Gastroesophageal sphincter (tissue), 3 donors: ENCODE measurements at regions not wholly inside any gene's neighbourhood (a gene's known extent, or its start where the extent isn't known, plus 50 kb on each side); places are given as distances from the start of the nearest gene placed in this dataset.

ENCODE experiments used
- CTCF ChIP-seq, 4 experiments: fragments of 200-600 bp in 2 of 4; fragments of 450-650 bp in 2 of 4; sonication (generic) in 1 of 4; IDR thresholded peaks; one replicate each; pipeline ENCODE4 v1.5.1; 2017 to 2019; ENCODE audit warnings: antibody characterized with exemption in 4 of 4, mild to moderate bottlenecking in 2 of 4, moderate library complexity in 2 of 4
- EP300 ChIP-seq: sonication (generic); formaldehyde crosslinking; IDR thresholded peaks from one replicate; pipeline ENCODE4 v1.6.1; 2017; ENCODE audit warnings: antibody characterized with exemption, mild to moderate bottlenecking
- POLR2A ChIP-seq, 2 donors: fragments of 450-650 bp; IDR thresholded peaks; one replicate each; pipeline ENCODE4 v1.6.1; 2017; ENCODE audit warnings: antibody characterized with exemption in 2 of 2, mild to moderate bottlenecking in 2 of 2, moderate library complexity in 1 of 2
- POLR2AphosphoS5 ChIP-seq: sonication (generic); formaldehyde crosslinking; IDR thresholded peaks from one replicate; pipeline ENCODE4 v1.6.1; 2017; ENCODE audit warnings: antibody characterized with exemption

- TF ChIP-seq CTCF (IDR thresholded peaks at IDR 0.05): no peak
- no peak for TF ChIP-seq POLR2A (IDR thresholded peaks at IDR 0.05)
- TF ChIP-seq POLR2AphosphoS5: no peak
- TF ChIP-seq EP300: no peak
These were observed 192.6 kb downstream of the TTC6 start for GRCh38 chr14:37787879-37788494.
